Kidney (tissue), 13 donors: ENCODE measurements at regions not wholly inside any gene's neighbourhood (a gene's known extent, or its start where the extent isn't known, plus 50 kb on each side); places are given as distances from the start of the nearest gene placed in this dataset.
A peak's percentile ranks its signal among the peaks of the same experiment; 100 is the strongest.
"Not testable (repeated sequence)": the region's sequence is repeated elsewhere in the genome, so short reads cannot be mapped to it uniquely, and the experiment has no call there.

Experiments
- DNase-seq, 5 donors: peaks; one replicate each; pipeline ENCODE4 v3.0.0-alpha.2; 2013 to 2020
- FAIRE-seq: peaks from 2 replicates; lab custom pipeline; 2012; peaks lifted over from hg19 to GRCh38; lab: Jason Lieb, UNC
- H3K27ac ChIP-seq, 2 donors: one replicate each; pipeline ENCODE4 v1.7.0; 2013; ENCODE audit warnings: low read depth in 2 of 2, low read length in 2 of 2, inconsistent platforms in 1 of 2
- H3K27me3 ChIP-seq: one replicate; pipeline ENCODE4 v1.7.1; 2013; ENCODE audit warnings: low read length, inconsistent platforms; ENCODE audit not compliant: control insufficient read depth, insufficient read depth
- H3K36me3 ChIP-seq, 3 donors: one replicate each; pipeline versions ENCODE4 v1.7.0 to v1.7.1; 2013; ENCODE audit warnings: low read length in 3 of 3, control low read depth in 1 of 3, inconsistent platforms in 1 of 3; ENCODE audit not compliant: insufficient read depth in 3 of 3, control insufficient read depth in 2 of 3
- H3K4me1 ChIP-seq, 3 donors: one replicate each; pipeline versions ENCODE4 v1.7.0 to v1.7.1; 2013; ENCODE audit warnings: low read length in 3 of 3, inconsistent platforms in 1 of 3, low read depth in 1 of 3; ENCODE audit not compliant: control insufficient read depth in 2 of 3, insufficient read depth in 2 of 3
- H3K4me3 ChIP-seq, 3 donors: one replicate each; pipeline versions ENCODE4 v1.7.0 to v1.8.1; 2013; ENCODE audit warnings: low read length in 3 of 3, control low read depth in 1 of 3, inconsistent platforms in 1 of 3
- H3K9ac ChIP-seq, 3 donors: one replicate each; pipeline versions ENCODE4 v1.7.0 to v1.7.1; 2013; ENCODE audit warnings: low read length in 3 of 3, control low read depth in 1 of 3, inconsistent platforms in 1 of 3
- H3K9me3 ChIP-seq, 3 donors: one replicate each; pipeline versions ENCODE4 v1.7.0 to v1.7.1; 2013; ENCODE audit warnings: low read length in 3 of 3, control low read depth in 1 of 3, inconsistent platforms in 1 of 3; ENCODE audit not compliant: control insufficient read depth in 2 of 3, insufficient read depth in 1 of 3
- CTCF ChIP-seq: IDR thresholded peaks from 3 replicates; pipeline ENCODE4 v1.5.1; 2012; ENCODE audit warnings: mild to moderate bottlenecking, moderate library complexity, borderline replicate concordance; ENCODE audit not compliant: insufficient read depth; ENCODE audit errors: extremely low read depth
- intact Hi-C: fragments of 100-400 bp; cut with DNase I; formaldehyde crosslinking; loops from one replicate; pipeline ENCODE4 v1.11.1; 2022
- donor health status: control.
- donor health status: control.
- donor health status: control.
- donor health status: control.
- donor health status: control.
- donor health status: DM: yes; HTN: yes; CAD: no.
- donor health status: Normal renal cell carcinoma (clear cell type).

DNA sequence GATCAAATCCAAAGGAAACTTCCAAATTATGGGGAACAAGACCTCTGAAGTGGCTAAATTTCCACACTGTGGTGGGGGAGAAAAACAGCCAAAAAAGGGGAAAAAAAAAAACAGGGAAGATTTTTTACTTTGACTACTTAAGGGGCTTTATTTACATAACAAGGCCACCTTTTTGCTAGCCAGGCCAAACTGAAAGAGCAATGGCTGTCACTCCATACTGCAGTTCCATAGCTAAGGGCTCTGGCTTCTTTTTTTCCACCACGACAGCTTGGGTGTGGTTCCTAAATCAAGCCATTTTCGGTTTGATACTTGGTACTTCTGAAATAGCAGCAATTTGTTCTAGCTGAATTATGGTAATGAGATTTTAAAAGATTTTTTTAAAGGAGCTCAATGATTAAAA is 76.4 kb upstream of the ANTXRL start:
- H3K4me3 ChIP-seq, H3K27me3 ChIP-seq, FAIRE-seq, H3K27ac ChIP-seq, H3K36me3 ChIP-seq, H3K9ac ChIP-seq, H3K9me3 ChIP-seq, DNase-seq, intact Hi-C loops, H3K4me1 ChIP-seq: not testable (repeated sequence)

GRCh38 chr10:46215426-46215825 is 71.4 kb upstream of the ANTXRL start:
- no peak for FAIRE-seq
- no peaks in the 10 kb centered on the region for H3K27me3 ChIP-seq

GRCh38 chr10:46216003-46216634 is 70.7 kb upstream of the ANTXRL start:
- DNase-seq (peak in 1 of 5 donors; percentile 27), FAIRE-seq (no peak)
- Histone ChIP-seq H3K27ac (no peak overlapping the region), H3K36me3 (no peaks in the 10 kb centered on the region), H3K27me3 (no peaks in the 10 kb centered on the region), H3K4me3 (no peak overlapping the region), H3K4me1 (no peaks in the 10 kb centered on the region), H3K9me3 (no peaks in the 10 kb centered on the region), H3K9ac (no peak overlapping the region)
- intact Hi-C loops: no loop called here
- no peak for TF ChIP-seq CTCF

More at GRCh38 chr10:46215426-46215825, 71.4 kb upstream of the ANTXRL start:
- H3K27ac ChIP-seq: no peak overlapping the region
- no peak for TF ChIP-seq CTCF
- H3K4me1 ChIP-seq: no peaks in the 10 kb centered on the region
- no peak overlapping the region for H3K9ac ChIP-seq
- peak in 1 of 5 donors; percentile 18 for DNase-seq
- H3K9me3 ChIP-seq: no peaks in the 10 kb centered on the region
- intact Hi-C loops: no loop called here
- no peaks in the 10 kb centered on the region for H3K36me3 ChIP-seq
- H3K4me3 ChIP-seq: no peak overlapping the region

DNA sequence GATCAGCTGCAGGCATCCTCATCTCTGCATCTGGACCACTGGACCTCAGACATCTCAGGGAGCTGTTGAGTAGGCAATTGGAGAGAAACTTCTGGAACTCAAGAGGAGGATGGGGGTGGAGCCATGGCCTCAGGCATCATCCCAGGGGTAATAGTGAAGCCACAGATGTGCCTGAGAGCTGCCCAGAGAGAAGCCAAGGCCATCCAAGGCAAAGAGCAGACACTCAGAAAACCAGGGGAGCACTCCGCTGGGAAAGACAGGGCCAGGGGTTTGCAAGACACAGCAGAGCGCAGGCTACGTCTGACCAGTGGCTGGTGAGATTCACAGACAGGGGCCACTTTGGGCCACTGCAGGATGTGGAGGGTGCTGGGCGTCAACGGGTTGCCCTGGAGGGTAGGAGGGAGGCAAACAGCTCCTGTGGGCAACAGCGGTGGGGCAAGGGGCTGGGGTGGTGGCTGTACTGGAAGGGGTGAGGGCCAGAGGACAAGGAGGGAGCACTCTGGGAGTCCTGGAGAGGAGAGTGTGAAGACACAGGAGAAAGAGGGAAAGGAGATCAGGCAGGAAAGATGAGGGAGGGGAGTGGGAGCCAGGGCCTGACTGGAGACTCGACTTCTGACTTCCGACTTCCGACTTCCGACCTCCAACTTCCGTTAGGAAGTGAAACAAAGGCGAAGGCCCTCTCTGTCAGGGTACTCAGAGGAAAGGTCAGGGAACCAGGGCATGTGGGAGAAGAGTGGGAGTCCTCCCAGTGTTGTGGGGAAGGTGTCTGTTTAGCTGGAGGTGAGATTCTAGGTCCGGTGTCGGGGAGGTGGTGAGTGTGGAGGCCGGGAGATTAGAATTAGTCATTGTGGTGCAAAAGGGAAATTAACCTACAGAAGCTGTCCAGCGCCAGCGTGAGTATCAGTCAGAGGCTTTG is 69.7 kb upstream of the ANTXRL start:
- H3K27me3 ChIP-seq: no peaks in the 10 kb centered on the region
- H3K9me3 ChIP-seq: no peaks in the 10 kb centered on the region
- no peaks in the 10 kb centered on the region for H3K36me3 ChIP-seq
- no peak for FAIRE-seq
- intact Hi-C loops: no loop called here
- H3K4me1 ChIP-seq: no peaks in the 10 kb centered on the region
- no peak overlapping the region for H3K9ac ChIP-seq
- no peak for TF ChIP-seq CTCF
- H3K4me3 ChIP-seq: no peak overlapping the region
- no peak overlapping the region for H3K27ac ChIP-seq
- peak in 3 of 5 donors; percentile 8 to 30 (median 13) for DNase-seq
